HG03565 (cell line): ENCODE measurements at regions not wholly inside any gene's neighbourhood (a gene's known extent, or its start where the extent isn't known, plus 50 kb on each side); places are given as distances from the start of the nearest gene placed in this dataset.
A peak's percentile ranks its signal among the peaks of the same experiment; 100 is the strongest.
"Not testable (repeated sequence)": the region's sequence is repeated elsewhere in the genome, so short reads cannot be mapped to it uniquely, and the experiment has no call there.

Experiments
- ATAC-seq: cut with Tn5 transposase; IDR thresholded peaks from one replicate; pipeline ENCODE4 v1.9.1; 2021; ENCODE audit warnings: mild to moderate bottlenecking, moderate library complexity; ENCODE audit not compliant: unreplicated experiment

- ATAC-seq: not testable (repeated sequence)
These were observed 1363.1 kb downstream of the HACE1 start for GRCh38 chr6:103496588-103496987.

GRCh38 chr6:103456652-103457051 lies 1403.1 kb downstream of the HACE1 start:
- ATAC-seq: no peak

GRCh38 chr6:103455275-103455674 lies 1404.4 kb downstream of the HACE1 start:
- ATAC-seq: no peak

- no peak for ATAC-seq
These were observed 1450.2 kb downstream of the HACE1 start for GRCh38 chr6:103409475-103409874.

GRCh38 chr6:103405321-103405720 lies 1454.4 kb downstream of the HACE1 start:
- ATAC-seq: no peak

GRCh38 chr6:103404799-103405198 lies 1454.9 kb downstream of the HACE1 start:
- no peak for ATAC-seq

GRCh38 chr6:103396768-103397167 lies 1463.0 kb downstream of the HACE1 start:
- no peak for ATAC-seq

- ATAC-seq: no peak
These were observed 1480.4 kb downstream of the HACE1 start for GRCh38 chr6:103379272-103379671.

- no peak for ATAC-seq
These were observed 1492.5 kb downstream of the HACE1 start for GRCh38 chr6:103367212-103367611.

- ATAC-seq: no peak
These were observed 1503.2 kb downstream of the HACE1 start for GRCh38 chr6:103356531-103356930.

GRCh38 chr6:103344554-103345163 lies 1515.1 kb downstream of the HACE1 start:
- no peak for ATAC-seq

GRCh38 chr6:103335412-103335811 lies 1524.3 kb downstream of the HACE1 start:
- ATAC-seq: no peak

- ATAC-seq: no peak
These were observed 1532.7 kb downstream of the HACE1 start for GRCh38 chr6:103326760-103327757.

GRCh38 chr6:103313432-103313831 lies 1546.3 kb downstream of the HACE1 start:
- ATAC-seq: no peak

GRCh38 chr6:103294376-103294775 lies 1565.3 kb downstream of the HACE1 start:
- ATAC-seq: not testable (repeated sequence)

- no peak for ATAC-seq
These were observed 1574.9 kb downstream of the HACE1 start for GRCh38 chr6:103284835-103285234.

GRCh38 chr6:103280417-103280816 lies 1579.3 kb downstream of the HACE1 start:
- ATAC-seq: no peak

- no peak for ATAC-seq
These were observed 1581.8 kb downstream of the HACE1 start for GRCh38 chr6:103277936-103278335.

GRCh38 chr6:103273048-103273447 lies 1586.7 kb downstream of the HACE1 start:
- peak; percentile 55 for ATAC-seq

- ATAC-seq: no peak
These were observed 1590.1 kb downstream of the HACE1 start for GRCh38 chr6:103269581-103269980.

GRCh38 chr6:103268335-103268734 lies 1591.4 kb downstream of the HACE1 start:
- ATAC-seq: no peak

- no peak for ATAC-seq
These were observed 1595.7 kb downstream of the HACE1 start for GRCh38 chr6:103264020-103264419.
